Prostate gland (tissue), 2 donors: ENCODE measurements at regions not wholly inside any gene's neighbourhood (a gene's known extent, or its start where the extent isn't known, plus 50 kb on each side); places are given as distances from the start of the nearest gene placed in this dataset.

Experiments
- CTCF ChIP-seq, 4 experiments: fragments of 200-600 bp in 2 of 4; fragments of 450-650 bp in 2 of 4; sonication (generic) in 2 of 4; IDR thresholded peaks; 1 replicate in 3 of 4; 2 replicates in 1 of 4; pipeline ENCODE4 v1.5.1; 2016 to 2019; ENCODE audit warnings: antibody characterized with exemption in 4 of 4, mild to moderate bottlenecking in 2 of 4, moderate library complexity in 2 of 4
- POLR2A ChIP-seq: fragments of 450-650 bp; IDR thresholded peaks from one replicate; pipeline ENCODE4 v1.6.1; 2016; ENCODE audit warnings: antibody characterized with exemption, mild to moderate bottlenecking

DNA sequence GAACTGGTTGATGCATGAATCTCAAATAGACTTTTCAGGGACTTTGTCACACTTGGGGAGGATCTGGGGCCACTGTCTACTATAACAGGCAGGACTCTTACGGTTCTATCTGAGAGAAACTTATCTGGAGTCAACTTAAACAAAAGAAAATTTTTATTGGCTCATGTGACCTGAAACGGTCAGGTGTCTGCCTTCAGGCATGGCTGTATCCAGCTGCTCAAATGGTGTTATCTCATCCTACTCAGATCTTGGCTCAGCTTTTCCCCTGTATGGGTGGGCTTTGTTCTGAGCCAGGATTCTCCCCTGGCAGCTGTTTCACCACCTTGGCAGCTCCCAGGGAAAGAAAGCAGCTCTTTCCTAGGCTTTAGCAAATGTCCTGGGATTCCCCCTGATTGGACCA, 183.2 kb upstream of the MYL2 start:
- no peak for TF ChIP-seq CTCF (IDR thresholded peaks at IDR 0.05)
- TF ChIP-seq POLR2A, result no peak
